GM06990 (cell line): ENCODE measurements at regions not wholly inside any gene's neighbourhood (a gene's known extent, or its start where the extent isn't known, plus 50 kb on each side); places are given as distances from the start of the nearest gene placed in this dataset.

Experiments
- DNase-seq: peaks from one replicate; pipeline ENCODE4 v3.0.0-alpha.2; 2011; ENCODE audit not compliant: insufficient read length; ENCODE audit errors: extremely low read depth
- H3K27me3 ChIP-seq: replicated peaks from 2 replicates; pipeline ENCODE4 v1.6.0; 2011; ENCODE audit warnings: low read length; ENCODE audit not compliant: control insufficient read depth, insufficient read depth
- H3K36me3 ChIP-seq: 2 replicates; pipeline ENCODE4 v1.5.1; 2011; ENCODE audit warnings: low read length; ENCODE audit not compliant: control insufficient read depth, insufficient read depth
- H3K4me3 ChIP-seq: replicated peaks from 2 replicates; pipeline ENCODE4 v1.5.1; 2011; ENCODE audit warnings: low read depth, mild to moderate bottlenecking, control low read depth, low read length
- TF ChIP-seq, protein P1 (sequence below): IDR thresholded peaks from 2 replicates; pipeline ENCODE4 v1.5.1; 2011; ENCODE audit warnings: low read length, control low read depth, mild to moderate bottlenecking, inconsistent platforms; ENCODE audit not compliant: insufficient read depth, poor library complexity, severe bottlenecking

DNA sequence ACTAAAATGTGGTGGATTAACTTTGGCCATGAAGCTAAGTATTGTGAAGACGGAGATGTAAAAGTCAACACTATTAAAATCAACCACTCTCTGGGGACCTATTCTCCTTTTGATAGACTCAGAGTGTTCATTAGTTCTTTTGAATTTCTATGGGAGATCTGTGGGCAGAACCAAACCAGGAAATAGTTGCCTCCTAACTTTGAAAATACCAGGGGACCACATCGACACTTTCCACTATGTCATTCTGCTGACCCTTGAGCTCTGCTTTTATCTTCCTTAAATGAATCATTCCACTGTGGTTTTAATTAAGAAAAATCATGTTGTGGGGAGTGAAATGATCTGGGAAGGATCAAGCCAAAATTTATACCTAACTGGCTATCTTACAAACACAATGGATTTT, 960.5 kb downstream of the GATA3 start:
- H3K4me3 ChIP-seq: no peak overlapping the region
- H3K27me3 ChIP-seq: no peaks in the 10 kb centered on the region
- H3K36me3 ChIP-seq: no peaks in the 10 kb centered on the region
- TF ChIP-seq, protein P1, sequence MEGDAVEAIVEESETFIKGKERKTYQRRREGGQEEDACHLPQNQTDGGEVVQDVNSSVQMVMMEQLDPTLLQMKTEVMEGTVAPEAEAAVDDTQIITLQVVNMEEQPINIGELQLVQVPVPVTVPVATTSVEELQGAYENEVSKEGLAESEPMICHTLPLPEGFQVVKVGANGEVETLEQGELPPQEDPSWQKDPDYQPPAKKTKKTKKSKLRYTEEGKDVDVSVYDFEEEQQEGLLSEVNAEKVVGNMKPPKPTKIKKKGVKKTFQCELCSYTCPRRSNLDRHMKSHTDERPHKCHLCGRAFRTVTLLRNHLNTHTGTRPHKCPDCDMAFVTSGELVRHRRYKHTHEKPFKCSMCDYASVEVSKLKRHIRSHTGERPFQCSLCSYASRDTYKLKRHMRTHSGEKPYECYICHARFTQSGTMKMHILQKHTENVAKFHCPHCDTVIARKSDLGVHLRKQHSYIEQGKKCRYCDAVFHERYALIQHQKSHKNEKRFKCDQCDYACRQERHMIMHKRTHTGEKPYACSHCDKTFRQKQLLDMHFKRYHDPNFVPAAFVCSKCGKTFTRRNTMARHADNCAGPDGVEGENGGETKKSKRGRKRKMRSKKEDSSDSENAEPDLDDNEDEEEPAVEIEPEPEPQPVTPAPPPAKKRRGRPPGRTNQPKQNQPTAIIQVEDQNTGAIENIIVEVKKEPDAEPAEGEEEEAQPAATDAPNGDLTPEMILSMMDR: no peak
- no peak for DNase-seq

DNA sequence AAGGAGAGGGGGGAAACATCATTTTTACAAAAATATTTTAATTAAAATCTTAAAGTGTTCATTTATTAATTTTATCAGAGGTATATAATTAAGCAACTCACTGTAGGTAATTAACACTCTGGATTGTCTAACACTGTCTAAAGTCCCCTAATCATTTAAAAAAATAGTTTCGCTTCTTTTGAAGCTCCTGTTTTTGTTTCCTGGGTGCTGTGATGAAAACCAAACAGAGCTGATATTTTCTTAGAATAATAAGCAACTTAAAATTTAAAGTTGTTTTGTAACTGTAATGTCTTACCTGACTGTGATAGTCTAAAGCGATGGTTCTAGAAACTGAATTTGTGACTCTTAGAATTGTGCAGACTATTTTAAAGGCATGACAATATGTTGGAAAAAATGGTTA, 961.0 kb downstream of the GATA3 start:
- TF ChIP-seq, protein P1: no peak
- no peak for DNase-seq
- H3K27me3 ChIP-seq: no peaks in the 10 kb centered on the region
- no peaks in the 10 kb centered on the region for H3K36me3 ChIP-seq
- no peak overlapping the region for H3K4me3 ChIP-seq

DNA sequence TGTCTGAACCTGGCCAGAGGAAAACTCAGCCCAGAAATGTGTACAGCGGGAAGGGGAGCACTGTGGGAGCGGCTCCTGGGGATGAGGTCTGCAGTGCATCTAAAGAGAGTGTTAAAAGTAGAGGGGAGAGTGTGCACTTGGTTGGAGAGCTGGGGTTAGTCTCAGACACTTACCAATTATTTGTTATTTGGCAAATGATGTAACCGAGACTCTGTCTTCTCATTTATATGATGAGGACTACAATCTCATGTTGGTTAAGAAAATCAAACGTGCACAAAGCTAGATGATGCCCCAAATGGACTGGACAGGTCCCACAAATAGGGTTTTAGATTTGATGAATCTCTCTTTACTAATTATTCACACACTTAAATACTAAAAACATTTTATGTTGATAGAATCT, 962.4 kb downstream of the GATA3 start:
- H3K4me3 ChIP-seq: no peak overlapping the region
- no peaks in the 10 kb centered on the region for H3K27me3 ChIP-seq
- DNase-seq: no peak
- no peaks in the 10 kb centered on the region for H3K36me3 ChIP-seq
- TF ChIP-seq, protein P1: no peak

DNA sequence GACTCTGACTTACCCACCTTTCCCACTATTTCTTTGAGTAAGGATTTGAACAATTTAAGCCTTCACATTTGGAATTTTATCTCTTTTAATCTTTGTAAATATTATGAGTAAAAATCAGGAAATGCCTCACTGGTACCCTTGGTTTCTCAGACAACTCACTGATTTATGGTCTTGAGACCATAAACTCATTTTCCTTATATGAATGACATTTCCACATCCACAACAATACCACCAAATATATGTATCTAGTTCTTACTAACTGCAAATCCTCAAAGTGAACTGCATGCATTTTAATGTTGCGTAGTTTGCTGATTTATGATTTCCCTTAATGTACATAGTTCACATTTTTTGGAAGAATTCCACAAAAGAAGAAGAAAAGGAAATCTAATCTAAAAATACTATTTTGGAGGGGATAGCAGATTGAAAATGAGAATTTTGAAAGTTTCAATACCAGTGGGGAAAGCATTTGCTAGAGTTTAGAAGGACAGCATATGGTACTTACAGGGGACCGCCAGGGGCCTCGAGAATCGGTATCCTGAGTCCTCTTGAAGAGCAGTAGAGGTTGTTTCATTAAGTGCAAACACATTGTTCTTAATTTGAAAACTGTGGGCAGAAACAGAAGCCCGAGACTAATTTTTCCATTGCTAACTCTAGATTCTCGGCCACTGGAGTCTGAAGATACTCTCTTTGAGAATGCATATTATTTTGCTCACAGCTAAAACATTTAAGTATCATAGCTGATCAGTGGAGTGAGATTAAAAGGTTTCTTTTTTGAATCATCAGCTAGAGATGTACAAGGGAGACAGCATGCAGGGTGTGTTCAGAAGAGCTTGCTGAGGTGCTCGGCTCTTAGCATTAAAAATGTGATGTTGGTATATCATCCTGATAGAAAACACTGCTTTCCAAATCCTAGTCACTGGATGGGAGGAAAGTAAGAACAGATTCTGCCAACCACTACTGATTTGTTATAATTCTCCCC, 964.0 kb downstream of the GATA3 start:
- H3K4me3 ChIP-seq: no peak overlapping the region
- H3K36me3 ChIP-seq: no peaks in the 10 kb centered on the region
- TF ChIP-seq, protein P1: no peak
- H3K27me3 ChIP-seq: no peaks in the 10 kb centered on the region
- DNase-seq: no peak

DNA sequence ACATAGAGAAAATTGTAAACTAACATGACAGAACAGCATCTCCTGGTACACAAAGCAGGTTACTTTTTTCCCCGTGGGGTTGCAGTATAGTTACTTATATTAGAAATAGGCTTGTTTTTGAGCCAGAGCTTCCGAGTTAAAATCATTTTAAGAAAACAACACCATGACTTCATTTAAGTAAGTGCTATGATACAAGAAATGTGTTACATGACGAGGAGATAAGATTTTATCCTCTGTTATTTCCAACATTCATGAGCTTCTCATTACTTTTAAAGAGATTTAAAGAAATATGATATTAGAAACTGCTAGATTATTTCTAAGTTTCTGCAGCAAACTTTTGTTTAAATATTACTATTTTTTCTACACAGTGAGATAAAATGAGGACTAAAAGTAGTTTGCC, 968.7 kb downstream of the GATA3 start:
- TF ChIP-seq, protein P1: no peak
- Histone ChIP-seq H3K4me3 (no peak overlapping the region), H3K27me3 (no peaks in the 10 kb centered on the region), H3K36me3 (no peaks in the 10 kb centered on the region)
- no peak for DNase-seq
